ENCODE measurements at regions not wholly inside any gene's neighbourhood (a gene's known extent, or its start where the extent isn't known, plus 50 kb on each side); places are given as distances from the start of the nearest gene placed in this dataset.
A peak's percentile ranks its signal among the peaks of the same experiment; 100 is the strongest.
"Not testable (repeated sequence)": the region's sequence is repeated elsewhere in the genome, so short reads cannot be mapped to it uniquely, and the experiment has no call there.

- no peak for DNase-seq
Observed at GRCh38 chr7:106522696-106523095, 138.3 kb downstream of the CCDC71L start.

- DNase-seq, result no peak
Observed at GRCh38 chr7:106521541-106521940, 139.4 kb downstream of the CCDC71L start.

GRCh38 chr7:106520962-106521514 is 139.9 kb downstream of the CCDC71L start:
- no peak for DNase-seq

DNA sequence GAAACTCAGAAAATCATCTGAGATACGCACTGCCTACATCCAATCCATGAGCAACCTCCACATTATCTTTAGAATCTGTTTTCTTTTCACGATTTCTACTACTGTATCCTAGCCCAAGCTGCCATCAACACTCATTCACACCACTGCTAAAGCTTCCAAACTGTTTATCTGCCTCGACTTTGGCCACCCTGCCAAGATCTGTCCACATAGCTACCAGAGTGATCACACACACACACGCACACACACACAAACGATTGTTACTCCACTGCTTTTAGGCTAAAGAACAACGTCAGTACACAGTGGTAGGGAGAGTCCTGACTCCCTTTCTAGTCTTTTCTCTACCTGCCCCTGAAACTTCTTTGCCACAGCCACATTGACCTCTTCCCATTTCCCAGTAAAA is 142.0 kb downstream of the CCDC71L start:
- DNase-seq, result no peak

DNA sequence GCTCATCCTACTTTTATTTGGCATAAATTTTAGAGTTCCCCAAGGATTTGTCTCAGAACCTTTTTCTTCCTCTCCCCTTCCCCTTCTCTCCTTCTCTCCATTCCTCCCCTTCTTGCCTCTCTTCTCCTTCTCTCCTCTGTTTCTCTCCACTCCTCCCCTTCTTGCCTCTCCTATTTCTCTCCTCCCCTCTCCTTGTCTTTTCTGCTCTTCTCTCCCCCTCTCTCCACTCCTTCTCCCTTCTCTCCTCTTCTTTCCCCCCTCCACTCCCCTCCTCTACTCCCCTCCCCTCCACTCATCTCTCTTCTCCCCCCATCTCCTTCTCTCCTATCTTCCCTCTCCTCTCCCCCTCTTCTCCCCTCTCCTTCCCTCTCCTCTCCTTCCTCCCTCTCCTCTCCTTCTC is 142.7 kb downstream of the CCDC71L start:
- no peak for DNase-seq

DNA sequence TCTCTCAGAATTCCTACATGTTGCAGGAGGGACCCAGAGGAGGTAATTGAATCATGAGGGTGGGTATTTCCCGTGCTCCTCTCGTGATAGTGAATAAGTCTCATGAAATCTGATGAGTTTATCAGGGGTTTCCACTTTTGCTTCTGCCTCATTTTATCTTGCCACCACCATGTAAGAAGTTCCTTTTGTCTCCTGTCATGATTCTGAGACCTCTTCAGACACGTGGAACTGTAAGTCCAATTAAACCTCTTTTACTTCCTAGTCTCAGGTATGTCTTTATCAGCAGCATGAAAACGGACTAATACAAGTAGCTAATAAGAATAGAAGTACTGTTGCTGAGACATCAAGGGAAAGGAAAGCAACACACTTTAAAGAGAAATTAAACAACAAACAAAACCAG is 143.4 kb downstream of the CCDC71L start:
- no peak for DNase-seq

DNA sequence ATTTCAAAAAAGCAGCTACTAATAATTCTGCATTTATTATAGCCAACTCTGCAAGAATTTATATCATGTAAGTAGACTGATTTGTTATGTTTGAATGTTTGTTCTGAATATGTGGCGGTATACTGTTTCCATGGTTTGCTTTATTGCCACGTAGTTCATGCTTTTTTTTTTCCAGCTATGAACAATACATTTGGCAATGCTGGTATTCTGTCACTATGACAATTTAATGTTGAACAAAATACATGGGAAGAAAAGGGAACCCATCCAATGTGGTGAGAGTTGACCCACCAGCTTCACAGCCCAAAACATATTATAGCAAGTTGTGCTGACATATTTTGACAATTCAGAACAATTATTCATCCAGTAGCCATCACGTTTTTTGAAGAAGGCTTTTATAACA is 145.6 kb downstream of the CCDC71L start:
- no peak for DNase-seq

DNA sequence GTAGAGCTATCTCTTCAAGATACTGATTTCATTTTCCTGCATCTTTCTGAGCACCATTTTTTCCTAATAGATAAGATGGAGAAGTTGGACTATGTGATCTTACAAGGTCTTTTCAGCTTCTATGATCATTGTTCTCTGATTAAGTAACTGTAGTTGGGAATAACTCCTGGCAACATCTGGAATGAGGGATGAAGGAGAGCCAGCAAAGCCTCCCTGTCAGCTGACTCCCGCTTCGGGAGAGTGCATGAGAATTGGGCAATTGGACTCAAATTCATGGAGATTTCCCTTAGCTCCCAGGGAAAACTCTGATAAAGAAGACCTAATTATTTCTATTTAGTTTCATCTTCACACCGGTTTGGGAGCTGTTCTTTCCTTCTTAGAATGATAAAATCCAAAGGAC is 146.1 kb downstream of the CCDC71L start:
- DNase-seq, result no peak

- no peak for DNase-seq
Observed at GRCh38 chr7:106512217-106512616, 148.7 kb downstream of the CCDC71L start.

DNA sequence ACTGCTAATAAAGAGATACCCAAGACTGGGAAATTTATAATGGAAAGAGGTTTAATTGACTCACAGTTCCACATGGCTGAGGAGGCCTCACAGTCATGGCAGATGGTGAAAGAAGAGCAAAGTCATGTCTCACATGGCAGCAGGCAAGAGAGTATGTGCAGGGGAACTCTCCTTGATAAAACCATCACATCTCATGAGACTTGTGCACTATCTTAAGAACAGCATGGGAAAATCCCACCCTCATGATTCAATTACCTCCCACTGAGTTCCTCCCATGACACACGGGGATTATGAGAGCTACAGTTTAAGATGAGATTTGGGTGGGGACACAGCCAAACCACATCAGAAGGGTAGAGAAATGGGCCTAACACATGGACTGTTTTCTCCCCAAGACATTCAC is 156.3 kb downstream of the CCDC71L start:
- peak; percentile 25 for DNase-seq

DNA sequence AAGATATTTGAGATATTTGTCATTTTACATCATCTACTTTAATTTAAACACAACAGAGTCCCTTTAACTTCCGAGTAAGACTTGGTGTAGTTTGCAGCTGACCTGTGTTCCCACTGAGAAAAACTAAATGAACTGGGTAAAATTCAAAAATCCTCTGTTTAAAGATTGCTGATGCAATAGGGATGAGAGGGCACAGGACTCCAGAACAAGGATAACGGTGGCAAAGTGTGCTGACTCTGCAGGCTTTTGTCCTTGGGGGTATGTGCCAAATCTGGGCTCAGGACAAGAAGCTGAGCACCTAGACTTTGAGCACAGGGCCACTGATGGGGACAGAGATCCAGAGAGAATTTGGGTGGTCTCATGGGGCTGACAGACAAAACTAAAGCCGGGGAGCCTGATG is 156.8 kb downstream of the CCDC71L start:
- DNase-seq, result no peak

- DNase-seq, result no peak
Observed at GRCh38 chr7:106503626-106504025, 157.3 kb downstream of the CCDC71L start.

DNA sequence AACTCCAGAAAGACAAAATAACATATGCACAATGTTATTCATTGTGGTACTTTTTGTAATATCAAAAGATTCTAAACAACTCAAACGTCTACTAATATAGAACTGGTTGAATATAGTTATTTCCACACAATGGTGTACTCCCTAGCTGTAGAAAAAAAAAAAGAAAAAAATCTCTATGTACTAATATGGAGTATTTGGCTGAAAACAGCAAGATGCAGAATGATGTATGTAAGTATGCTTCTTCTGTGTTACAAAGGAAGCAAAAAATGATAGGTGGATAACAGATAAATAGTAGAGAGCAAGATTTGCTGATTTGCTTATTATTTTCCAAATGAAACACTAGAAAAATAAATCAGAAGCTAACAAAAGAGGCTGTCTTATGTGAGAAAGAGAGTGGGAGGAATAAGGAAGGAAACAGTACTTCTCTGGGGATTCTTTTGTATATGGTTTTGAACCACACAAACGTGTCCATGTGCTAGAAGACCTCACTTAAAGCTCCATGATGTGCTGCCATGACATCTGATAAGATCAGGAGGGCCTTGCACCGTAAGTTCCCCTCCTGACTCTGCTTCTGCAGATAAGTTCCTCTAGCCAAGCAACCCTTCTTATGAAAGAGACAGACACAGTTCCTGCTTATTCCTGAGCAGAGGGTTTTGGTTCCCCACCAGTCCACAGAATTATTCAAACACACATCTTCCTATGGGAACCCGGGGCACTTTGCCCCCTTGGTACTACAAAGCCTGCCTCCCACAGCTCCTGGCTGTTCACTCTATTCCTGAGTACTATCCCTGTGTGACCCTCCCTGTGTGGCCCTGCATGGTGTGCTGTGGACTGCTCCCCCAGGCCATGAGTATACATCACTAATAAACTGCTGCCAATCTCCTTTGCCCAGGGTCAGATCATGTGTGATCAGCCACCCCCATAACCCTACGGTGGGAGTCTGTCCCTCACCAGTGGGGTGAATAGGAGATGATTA is 159.1 kb downstream of the CCDC71L start:
- DNase-seq, result no peak

DNA sequence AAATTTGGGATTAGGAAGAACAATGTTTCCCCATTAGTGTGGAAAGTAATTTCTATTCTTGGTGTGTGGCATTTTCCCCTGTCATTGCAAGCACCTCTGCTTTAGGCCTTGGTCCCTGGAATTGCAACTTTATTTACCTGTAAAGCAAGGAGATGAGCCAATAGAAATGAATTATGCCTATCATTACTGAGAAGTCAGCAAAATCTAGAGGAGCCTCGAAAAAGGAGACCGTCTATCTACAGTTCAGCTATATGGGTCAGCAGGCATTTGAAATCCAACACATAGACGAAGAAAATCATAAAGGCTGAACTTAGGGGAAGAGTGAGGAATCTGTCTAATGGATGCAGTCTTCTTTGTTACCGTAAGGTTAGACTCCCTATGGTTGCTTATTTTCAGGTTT is 161.1 kb downstream of the CCDC71L start:
- no peak for DNase-seq

- DNase-seq, result not testable (repeated sequence)
Observed at GRCh38 chr7:106498005-106498404, 163.0 kb downstream of the CCDC71L start.

GRCh38 chr7:106493041-106493731 is 167.8 kb downstream of the CCDC71L start:
- no peak for DNase-seq

DNA sequence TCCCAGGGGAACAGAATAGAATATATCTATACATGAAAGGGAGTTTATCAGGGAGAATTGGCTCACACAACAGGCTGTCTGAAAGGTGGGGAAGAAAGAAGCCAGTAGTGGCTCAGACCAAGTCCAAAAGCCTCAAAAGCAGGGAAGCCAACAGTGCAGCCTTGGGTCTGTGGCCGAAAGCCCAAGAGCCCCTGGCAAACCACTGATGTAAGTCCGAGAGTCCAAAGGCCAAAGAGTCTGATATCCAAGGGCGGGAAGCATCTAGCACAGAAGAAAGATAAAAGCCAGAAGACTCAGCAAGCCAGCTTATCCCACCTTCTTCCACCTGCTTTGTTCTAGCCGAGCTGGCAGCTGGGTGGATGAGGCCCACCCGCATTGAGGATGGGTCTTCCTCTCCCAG is 172.5 kb downstream of the CCDC71L start:
- no peak for DNase-seq

DNA sequence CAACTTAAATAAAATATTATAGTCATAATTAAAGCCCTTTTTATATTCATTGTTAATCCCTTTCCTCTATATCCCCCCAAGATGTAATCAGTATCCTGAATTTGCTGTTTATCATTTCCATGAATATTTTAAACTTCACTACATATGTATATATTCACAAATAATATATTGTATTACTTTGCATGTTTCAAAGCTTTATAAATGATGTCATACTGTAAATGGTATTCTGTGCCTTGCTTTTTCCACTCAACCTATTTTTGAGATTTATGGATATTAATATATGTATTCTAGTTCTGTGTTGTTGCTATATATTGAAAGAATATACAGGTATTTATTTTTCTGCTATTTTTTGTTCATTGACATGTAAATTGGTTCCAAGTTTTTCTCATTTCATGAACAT is 173.1 kb downstream of the CCDC71L start:
- DNase-seq, result no peak

DNA sequence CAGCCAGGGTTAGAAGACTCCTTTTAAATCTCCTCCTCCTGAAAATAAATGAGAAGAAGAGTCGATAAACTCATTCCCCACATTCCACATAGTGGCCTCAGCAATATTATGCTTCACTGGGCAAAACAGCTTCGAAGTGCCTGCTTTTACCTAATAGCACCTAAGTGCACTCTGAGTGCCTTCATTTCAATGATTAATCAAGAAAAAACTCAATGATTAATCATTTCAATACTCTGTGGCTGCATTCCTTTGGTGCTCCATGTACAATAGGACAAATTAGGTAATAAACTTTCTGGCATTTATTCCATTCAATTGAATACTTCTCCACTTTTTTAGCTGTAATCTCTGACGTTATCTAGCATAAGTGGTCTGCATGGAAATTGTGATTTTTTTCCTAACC is 174.6 kb downstream of the CCDC71L start:
- DNase-seq, result no peak

DNA sequence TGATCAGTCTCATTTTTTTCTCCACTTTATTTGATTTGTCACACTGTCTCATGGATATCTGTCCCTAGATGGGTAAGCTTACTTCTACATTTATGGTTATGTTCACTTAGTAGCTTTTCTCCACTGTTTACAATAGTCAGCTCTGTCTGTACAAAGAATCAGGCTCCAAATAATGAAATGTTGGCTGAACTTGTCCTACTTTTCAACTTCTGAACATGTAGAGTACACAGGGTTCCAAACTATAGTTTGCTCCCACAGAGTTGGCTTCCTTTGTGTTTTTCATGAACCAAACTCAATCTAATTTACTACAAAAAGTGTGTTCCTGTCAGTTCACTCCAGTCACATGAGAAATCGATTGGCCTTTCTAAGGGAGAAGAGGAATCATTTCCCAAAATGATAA is 175.0 kb downstream of the CCDC71L start:
- no peak for DNase-seq

DNA sequence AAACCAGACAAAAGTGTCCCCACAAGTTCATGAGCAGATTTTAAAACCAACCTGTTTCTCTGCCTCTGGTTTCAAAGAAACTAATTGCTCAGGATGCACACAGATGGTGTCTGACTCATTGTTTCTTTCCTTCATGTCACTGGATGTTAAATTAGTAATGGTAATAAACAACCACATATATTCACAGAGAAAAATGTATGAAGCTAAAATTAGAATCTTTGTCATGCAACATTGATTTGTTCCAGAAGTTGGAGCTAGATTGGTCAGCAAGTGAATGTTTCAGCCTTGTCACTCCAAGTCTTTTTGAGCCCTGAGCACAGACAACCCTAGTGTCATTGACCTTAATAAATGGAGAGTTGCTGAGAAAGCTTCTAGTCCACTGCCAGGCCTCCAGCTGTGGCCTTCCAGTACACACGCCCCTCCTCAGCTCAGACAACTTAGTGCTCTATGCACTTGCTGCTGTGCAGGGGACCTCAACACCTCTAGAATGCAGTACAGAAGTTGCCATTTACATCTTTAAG is 175.9 kb downstream of the CCDC71L start:
- DNase-seq, result no peak

GRCh38 chr7:106484562-106484961 is 176.4 kb downstream of the CCDC71L start:
- no peak for DNase-seq

DNA sequence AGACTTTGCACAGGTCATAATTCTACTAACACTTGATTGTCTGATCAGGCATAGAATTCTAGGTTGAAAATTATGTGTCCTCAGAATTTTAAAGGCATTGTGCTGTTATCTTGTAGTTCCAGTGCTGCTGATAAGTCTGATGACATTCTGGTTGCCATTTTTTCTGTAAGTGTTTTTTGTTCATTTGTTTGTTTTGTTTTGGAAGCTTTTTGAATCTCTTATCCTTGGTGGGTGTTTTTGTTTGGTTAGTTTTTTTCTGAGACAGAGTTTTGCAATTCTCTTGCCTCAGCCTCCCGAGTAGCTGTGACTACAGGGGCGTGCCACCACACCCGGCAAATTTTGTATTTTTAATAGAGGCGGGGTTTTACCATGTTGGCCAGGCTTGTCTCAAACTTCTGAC is 178.9 kb downstream of the CCDC71L start:
- DNase-seq, result no peak

- no peak for DNase-seq
Observed at GRCh38 chr7:106480616-106481031, 180.3 kb downstream of the CCDC71L start.

Measured in NCI-H82 (cell line).